ENCODE measurements at regions not wholly inside any gene's neighbourhood (a gene's known extent, or its start where the extent isn't known, plus 50 kb on each side); places are given as distances from the start of the nearest gene placed in this dataset.

GRCh38 chr4:110898290-110898689, 275.4 kb upstream of the PITX2 start:
- no peaks in the 10 kb centered on the region for H3K36me3 ChIP-seq (replicated peaks in 1 of 2)
- no peak for DNase-seq
- no peak for TF ChIP-seq POLR2A (IDR thresholded peaks at IDR 0.05)
- no peak for TF ChIP-seq CTCF (IDR thresholded peaks at IDR 0.05)
- no peaks in the 10 kb centered on the region for H3K9me3 ChIP-seq (replicated peaks in 1 of 3)
- no peaks in the 10 kb centered on the region for H3K4me1 ChIP-seq (replicated peaks in 1 of 2)
- H3K27me3 ChIP-seq, result no peaks in the 10 kb centered on the region
- no peak overlapping the region for H3K4me3 ChIP-seq
- 68 to 84% (median 70%) methylated on average over 1 of the region's 1 CpG for WGBS, 4 donors
- intact Hi-C loops (cut with DNase I), result no loop called here
- no peak overlapping the region for H3K27ac ChIP-seq

GRCh38 chr4:110900213-110900769, 277.4 kb upstream of the PITX2 start:
- Histone ChIP-seq H3K4me1 (replicated peaks in 1 of 2) (no peaks in the 10 kb centered on the region), H3K9me3 (replicated peaks in 1 of 3) (no peaks in the 10 kb centered on the region), H3K36me3 (replicated peaks in 1 of 2) (no peaks in the 10 kb centered on the region), H3K27me3 (no peaks in the 10 kb centered on the region), H3K4me3 (no peak overlapping the region), H3K27ac (no peak overlapping the region)
- DNase-seq, result no peak
- TF ChIP-seq POLR2A (IDR thresholded peaks at IDR 0.05), result no peak
- TF ChIP-seq CTCF (IDR thresholded peaks at IDR 0.05), result no peak
- WGBS, 4 donors, result 19 to 35% (median 29%) methylated on average over 1 of the region's 1 CpG
- intact Hi-C loops (cut with DNase I), result no loop called here

GRCh38 chr4:110902500-110902899, 279.6 kb upstream of the PITX2 start:
- H3K9me3 ChIP-seq (replicated peaks in 1 of 3), result no peaks in the 10 kb centered on the region
- no peak overlapping the region for H3K27ac ChIP-seq
- H3K36me3 ChIP-seq (replicated peaks in 1 of 2), result no peaks in the 10 kb centered on the region
- no peaks in the 10 kb centered on the region for H3K27me3 ChIP-seq
- TF ChIP-seq CTCF (IDR thresholded peaks at IDR 0.05), result no peak
- no peak for TF ChIP-seq POLR2A (IDR thresholded peaks at IDR 0.05)
- WGBS, 4 donors, result 59 to 71% (median 66%) methylated on average over 3 of the region's 3 CpGs
- no peak for DNase-seq
- no peak overlapping the region for H3K4me3 ChIP-seq
- H3K4me1 ChIP-seq (replicated peaks in 1 of 2), result no peaks in the 10 kb centered on the region
- intact Hi-C loops (cut with DNase I), result no loop called here

GRCh38 chr4:110904435-110905065, 281.7 kb upstream of the PITX2 start:
- 42 to 48% (median 48%) methylated on average over 6 of the region's 6 CpGs for WGBS, 4 donors
- no peak overlapping the region for H3K27ac ChIP-seq
- intact Hi-C loops (cut with DNase I), result no loop called here
- DNase-seq, result no peak
- no peaks in the 10 kb centered on the region for H3K36me3 ChIP-seq (replicated peaks in 1 of 2)
- no peaks in the 10 kb centered on the region for H3K27me3 ChIP-seq
- TF ChIP-seq CTCF (IDR thresholded peaks at IDR 0.05) (no peak), POLR2A (IDR thresholded peaks at IDR 0.05) (no peak)
- no peaks in the 10 kb centered on the region for H3K4me1 ChIP-seq (replicated peaks in 1 of 2)
- no peak overlapping the region for H3K4me3 ChIP-seq
- no peaks in the 10 kb centered on the region for H3K9me3 ChIP-seq (replicated peaks in 1 of 3)
